GM21717 (cell line): ENCODE measurements at regions not wholly inside any gene's neighbourhood (a gene's known extent, or its start where the extent isn't known, plus 50 kb on each side); places are given as distances from the start of the nearest gene placed in this dataset.
"Not testable (repeated sequence)": the region's sequence is repeated elsewhere in the genome, so short reads cannot be mapped to it uniquely, and the experiment has no call there.

ENCODE experiments used
- ATAC-seq: cut with Tn5 transposase; IDR thresholded peaks from one replicate; pipeline ENCODE4 v1.9.1; 2021; ENCODE audit warnings: mild to moderate bottlenecking, moderate library complexity; ENCODE audit not compliant: unreplicated experiment

DNA sequence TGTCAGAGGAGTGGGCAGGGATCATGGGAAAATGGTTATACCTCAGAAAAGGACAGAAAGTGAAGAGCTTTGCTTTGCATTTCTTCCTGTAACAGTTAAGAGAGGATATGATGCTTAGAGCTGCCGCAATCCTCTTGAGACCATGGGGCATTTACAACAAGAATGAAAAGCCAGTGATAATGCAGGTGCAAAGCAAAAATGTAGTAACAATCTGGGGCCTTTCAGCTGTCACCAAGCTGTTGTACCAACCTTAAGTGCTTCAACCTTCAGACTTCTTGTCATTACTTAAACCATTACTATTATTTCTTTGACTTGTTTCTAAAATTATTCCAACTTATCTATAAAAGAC, 1337.6 kb downstream of the RPIA start:
- not testable (repeated sequence) for ATAC-seq

DNA sequence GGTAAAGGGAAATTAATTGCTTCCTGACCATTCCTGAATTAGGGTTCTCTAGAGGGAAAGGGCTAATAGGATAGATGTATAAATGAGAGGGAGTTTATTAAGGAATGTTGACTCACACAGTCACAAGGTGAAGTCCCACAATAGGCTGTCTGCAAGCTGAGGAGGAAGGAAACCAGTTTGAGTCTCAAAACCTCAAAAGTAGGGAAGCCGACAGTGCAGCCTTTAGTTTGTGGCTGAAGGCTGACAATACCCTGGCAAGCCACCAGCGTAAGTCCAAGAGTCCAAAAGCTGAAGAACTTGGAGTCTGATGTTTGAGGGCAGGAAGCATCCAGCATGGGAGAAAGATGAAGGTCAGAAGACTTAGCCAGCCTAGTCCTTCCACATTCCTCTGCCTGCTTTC, 1340.8 kb downstream of the RPIA start:
- ATAC-seq = not testable (repeated sequence)

DNA sequence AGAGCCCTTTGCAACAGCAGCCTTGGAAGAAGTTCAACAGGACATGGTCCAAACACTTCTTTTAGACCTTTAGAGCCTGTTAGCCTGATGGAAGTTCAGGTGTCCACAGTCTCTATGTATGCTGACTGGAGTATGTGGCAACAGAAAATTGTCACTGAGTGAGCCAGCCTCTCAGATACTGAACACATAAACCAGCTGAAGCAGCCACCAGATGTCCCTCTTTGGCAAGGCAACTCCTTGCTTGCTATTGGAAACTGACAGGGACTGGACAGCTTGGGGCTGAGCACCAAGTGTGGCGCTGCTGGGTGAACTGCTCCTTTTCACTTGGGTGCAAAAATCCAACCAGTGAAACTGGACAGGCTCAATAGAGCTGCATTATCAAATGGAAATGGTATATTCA, 1344.9 kb downstream of the RPIA start:
- not testable (repeated sequence) for ATAC-seq

DNA sequence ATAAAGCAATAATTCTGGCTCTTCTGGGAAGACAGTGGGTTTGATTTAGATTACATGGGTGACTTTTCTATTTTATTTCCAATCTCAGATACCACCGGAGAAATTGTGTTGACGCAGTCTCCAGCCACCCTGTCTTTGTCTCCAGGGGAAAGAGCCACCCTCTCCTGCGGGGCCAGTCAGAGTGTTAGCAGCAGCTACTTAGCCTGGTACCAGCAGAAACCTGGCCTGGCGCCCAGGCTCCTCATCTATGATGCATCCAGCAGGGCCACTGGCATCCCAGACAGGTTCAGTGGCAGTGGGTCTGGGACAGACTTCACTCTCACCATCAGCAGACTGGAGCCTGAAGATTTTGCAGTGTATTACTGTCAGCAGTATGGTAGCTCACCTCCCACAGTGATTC, 1347.6 kb downstream of the RPIA start:
- not testable (repeated sequence) for ATAC-seq

DNA sequence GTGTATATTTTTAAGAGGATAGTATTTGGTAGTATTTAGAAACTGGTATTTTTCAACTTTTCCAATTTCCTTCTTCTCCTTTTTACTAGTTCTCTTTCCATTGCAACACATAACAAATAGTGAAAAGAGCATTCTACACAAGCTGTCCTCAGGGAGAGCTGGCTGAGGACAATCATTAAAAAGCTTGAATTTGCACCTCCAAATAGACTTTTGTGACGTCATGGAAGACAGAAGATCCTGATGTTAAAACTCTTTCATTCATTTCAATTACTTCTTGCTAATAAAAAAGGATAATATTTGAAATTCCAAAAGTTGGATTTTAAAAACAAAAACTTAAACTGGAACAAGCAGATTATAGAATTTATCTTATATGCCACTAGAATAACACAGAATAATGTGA, 1356.3 kb downstream of the RPIA start:
- not testable (repeated sequence) for ATAC-seq

DNA sequence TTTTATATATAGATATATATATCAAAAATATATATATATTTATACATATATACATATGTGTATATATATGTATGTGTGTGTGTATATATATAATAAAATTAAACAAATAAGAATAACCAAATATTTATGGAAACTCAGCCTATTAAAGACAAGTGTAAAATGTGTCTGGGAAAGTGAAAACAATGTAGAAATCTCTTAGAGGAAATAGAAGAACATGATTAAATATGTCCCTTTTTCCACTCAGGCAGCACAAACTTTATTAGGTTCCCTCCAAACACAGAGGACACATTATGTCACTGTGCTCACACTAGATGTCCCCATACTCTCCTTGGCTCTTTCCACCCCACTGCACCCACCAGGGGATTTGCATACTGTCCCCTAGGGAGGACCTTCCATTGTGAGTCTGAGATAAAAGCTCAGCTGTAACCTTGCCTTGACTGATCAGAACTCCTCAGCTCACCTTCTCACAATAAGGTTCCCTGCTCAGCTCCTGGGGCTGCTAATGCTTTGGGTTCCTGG, 1360.7 kb downstream of the RPIA start:
- ATAC-seq = not testable (repeated sequence)

DNA sequence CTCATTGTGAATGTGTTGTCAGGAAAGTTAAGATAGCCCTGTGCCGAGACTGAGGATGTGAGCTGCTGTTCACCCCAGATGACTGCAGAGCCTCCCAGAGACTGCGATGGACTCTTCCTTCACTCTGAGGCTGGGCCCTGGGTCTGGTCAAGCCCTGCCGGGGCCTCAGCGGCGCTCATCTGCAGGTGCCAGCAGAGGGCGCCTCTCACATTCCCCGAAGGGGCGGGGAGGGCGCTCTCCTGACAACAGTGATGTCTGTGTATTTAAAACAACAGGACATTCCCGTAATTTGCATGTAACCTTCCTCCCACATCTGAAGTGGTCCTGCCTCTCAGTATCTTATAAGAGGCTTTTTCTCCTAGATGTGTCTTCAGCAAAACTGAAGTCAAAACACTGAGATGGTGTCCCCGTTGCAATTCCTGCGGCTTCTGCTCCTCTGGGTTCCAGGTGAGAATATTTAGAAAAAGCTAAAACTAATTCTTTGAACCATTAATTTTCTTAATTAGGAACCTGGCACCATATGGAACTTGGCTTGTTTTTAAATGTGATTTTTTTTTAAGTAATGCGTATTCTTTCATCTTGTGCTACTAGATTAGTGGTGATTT, 1377.9 kb downstream of the RPIA start:
- peak; percentile 76 for ATAC-seq

DNA sequence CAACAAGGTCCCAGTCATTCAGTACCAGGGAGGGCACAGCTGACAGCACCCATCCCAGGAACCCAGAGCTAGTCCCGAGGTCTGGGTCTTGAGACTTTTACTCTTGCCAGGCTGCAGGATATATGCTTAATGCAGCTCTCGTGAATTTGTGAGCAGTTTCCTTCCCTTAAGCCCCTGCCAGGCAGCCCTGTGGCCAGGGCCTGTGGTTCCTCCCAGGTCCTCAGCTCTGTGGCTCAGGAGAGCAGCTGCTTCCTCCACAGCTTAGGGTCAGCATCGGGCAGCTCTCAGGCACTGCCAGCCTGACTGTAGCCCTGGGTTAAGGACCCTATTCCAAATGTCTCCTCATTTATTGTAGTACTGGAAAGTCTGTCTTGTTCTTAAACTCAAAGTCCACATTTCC, 1384.8 kb downstream of the RPIA start:
- no peak for ATAC-seq

DNA sequence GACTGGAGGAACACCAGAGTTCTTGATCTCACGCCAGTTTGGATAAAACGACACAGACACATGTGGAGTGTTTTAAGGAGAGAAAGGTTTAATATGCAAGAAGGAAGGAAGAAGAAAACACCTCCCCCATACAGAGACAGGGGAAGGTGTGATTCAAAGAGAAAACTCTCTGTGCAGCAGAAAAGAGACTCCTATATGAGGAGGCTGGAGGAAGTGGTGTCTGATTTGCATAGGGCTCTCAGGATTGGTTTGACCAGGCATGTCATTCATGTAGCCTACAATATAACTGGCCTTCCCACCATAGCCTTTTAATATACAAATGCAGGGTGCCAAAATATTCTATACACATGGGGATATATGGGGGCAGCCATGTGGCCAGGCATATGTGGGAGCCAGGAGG, 1386.5 kb downstream of the RPIA start:
- no peak for ATAC-seq

DNA sequence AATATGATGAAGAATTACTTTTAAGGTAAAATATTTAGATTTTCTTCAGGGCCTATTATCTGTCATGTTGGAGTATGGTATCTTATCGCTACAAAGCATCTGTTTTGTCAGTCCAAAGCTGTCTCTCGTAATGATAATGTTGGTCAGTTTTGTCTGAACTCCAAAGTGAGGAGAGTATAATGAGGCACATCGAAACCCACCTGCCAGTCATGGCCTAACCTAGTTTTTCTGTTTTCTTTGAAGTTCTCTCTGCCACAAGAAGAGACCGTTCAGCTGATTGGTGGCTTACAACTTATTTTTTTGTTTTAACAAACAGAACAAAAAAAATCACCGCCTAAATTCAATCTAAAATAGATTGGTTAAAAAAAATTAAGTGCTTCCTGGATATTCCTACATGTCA, 1387.9 kb downstream of the RPIA start:
- ATAC-seq = no peak

DNA sequence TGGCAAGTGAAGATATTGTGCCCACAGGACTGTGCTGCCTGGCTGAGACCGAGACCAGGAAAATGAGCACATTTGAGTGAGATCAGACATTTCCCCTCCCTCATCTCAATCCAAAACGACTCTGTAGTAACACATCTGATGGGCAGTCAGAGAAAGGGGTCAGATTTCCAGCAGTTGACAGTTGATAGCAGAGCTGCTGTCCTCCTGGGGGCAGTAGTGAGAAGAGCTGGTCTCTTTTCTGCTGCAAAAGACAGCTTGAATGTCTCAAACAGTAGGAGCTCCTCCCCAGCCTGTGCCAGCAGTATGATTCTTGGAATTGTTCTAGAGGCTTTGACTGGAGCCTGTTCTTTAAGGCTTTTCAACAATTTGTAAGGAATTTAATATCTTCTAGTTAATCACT, 1396.3 kb downstream of the RPIA start:
- not testable (repeated sequence) for ATAC-seq

DNA sequence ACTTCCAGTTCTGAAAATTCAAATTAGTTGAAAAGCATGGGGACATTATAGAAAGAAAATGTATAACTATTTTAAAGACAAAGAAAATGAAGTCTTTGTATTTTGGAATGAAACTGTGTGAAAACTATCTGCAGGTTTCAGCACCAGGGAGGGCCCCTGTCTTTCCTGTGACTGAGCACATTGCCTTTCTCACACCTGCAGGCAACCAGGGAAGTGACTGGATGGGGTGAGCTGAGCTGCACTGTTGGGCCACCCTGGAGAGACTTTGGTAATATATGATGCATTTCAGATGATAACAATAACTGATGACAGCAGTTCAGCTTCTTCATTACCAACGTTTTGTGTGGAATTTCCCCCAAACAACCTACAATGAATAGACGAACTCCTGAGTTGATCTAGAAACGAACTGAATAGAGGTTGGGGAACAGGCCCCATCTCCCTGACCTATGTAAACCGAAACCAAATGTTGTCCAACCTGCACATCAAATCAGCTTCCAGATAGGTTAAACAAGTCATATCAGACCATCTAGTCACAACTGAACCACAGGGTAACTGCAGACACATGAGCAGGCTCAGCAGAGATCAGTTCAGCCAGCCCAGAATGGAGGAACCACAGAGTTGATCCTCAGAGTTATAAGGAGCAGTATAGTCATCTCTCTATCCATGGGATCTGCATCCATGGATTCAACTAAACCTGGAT, 1402.2 kb downstream of the RPIA start:
- not testable (repeated sequence) for ATAC-seq

DNA sequence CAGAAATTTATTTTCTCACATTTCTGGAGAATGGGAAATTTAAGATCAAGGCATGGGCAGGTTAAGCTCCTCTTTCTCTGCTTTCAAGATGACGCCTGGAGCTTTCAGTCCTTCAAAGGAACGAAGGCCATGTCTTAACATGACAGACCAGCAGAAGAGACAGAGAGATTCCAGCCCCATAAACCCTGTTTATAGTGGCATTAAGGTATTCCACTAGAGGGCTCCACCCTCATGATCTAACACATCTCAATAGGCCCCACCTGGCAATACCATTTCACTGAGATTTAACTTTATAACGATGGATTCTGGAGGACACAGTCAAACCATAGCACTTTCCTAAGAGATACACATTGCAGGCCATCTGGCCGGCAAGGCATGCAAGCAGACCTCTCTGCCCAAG, 1406.1 kb downstream of the RPIA start:
- ATAC-seq = not testable (repeated sequence)

DNA sequence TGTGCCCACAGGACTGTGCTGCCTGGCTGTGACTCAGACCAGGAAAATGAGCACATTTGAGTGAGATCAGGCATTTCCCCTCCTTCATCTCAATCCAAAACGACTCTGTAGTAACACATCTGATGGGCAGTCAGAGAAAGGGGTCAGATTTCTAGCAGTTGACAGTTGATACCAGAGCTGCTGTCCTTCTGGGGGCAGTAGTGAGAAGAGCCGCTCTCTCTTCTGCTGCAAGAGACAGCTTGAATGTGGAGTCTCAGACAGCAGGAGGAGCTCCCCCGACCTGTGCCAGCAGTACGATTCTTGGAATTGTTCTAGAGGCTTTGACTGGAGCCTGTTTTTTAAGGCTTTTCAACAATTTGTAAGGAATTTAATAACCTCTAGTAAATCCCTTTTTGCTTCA, 1413.7 kb downstream of the RPIA start:
- ATAC-seq = not testable (repeated sequence)

DNA sequence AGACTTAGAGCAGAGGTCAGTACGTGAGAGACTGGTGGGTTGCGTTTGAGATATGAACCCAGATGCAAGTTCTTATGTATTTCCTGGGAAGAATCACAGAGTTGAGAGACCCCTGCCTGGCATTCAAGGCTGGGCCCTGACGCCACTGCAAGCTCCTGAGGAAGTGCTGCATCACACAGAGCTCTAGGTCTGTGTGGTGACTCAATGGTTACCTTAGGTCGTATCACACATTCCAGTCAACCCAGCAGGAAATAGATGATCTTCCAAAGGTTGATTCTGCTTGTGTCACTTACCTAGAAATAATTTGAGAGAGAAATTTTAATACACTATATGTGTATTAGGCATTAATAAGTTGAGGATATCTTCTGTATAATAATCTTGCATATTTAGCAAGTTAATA, 1431.9 kb downstream of the RPIA start:
- not testable (repeated sequence) for ATAC-seq

DNA sequence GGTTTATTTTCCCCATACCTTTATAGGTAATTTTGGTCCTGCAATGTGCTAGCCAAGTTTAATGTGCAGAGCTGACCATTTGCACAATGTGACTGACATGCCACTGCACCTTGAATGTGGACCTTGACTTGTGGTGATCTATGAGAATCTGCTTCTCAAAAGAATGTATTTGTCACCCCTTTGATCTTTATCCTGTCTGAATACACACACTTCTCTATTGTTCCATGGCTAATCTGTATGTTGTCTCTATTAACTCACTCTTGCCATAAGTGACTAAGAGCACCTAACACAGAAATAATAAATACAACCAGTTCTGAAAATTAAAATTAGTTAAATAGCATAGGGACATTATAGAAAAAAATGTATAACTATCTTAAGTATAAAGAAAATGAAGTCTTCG, 1447.6 kb downstream of the RPIA start:
- not testable (repeated sequence) for ATAC-seq

DNA sequence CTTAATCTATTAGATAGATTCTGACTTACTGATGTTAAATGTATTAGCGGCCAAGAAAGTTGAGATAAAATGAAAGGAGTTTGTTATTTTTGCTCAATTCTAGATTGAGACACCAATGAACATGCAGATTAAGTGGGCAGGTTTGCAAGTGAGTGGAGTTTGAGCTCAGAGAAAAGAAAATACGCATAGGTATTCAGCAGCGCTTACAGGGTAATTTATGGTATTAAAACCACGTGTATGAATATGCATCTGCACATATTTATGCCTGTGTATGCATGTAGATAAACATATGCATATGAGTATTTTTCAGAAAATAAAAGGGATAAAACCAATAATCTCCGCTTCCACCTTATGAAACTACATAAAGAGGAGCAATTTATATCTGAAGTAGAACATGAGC, 1450.1 kb downstream of the RPIA start:
- not testable (repeated sequence) for ATAC-seq

DNA sequence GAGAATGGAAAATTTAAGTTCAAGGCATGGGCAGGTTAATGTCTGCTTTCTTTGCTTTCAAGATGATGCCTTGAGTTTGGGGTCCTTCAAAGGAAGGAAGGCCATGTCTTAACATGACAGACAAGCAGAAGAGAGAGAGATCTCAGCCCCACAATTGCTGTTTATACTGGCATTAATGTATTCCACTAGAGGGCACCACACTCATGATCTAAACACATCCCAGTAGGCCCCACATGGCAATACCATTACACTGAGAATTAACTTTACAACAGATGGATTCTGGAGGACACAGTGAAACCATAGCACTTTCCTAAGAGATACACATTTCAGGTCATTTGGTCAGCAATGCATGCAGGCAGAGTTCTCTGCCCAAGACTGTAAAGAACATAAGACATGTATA, 1460.3 kb downstream of the RPIA start:
- ATAC-seq = not testable (repeated sequence)

DNA sequence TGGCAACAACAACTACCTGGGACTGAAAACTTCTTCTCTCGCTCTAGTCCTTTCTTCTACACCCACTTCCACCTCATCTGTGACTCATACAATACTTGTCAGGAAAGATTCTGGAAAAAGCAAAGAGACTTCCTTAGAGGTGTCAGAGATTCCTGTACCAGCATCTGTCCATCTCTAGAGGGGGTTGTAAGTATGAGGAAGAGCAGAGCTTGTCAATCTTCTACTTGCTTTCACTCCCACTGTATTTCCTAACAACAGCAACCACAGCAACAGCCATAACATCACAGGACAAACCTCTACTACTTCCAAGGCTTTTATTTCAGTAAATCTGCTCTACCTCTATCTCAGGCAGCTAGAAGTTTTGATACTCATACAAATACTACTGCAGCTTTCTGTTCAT, 1479.5 kb downstream of the RPIA start:
- not testable (repeated sequence) for ATAC-seq

DNA sequence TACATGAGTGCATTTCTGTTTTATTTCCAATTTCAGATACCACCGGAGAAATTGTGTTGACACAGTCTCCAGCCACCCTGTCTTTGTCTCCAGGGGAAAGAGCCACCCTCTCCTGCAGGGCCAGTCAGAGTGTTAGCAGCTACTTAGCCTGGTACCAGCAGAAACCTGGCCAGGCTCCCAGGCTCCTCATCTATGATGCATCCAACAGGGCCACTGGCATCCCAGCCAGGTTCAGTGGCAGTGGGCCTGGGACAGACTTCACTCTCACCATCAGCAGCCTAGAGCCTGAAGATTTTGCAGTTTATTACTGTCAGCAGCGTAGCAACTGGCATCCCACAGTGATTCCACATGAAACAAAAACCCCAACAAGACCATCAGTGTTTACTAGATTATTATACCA, 1481.6 kb downstream of the RPIA start:
- ATAC-seq = not testable (repeated sequence)

DNA sequence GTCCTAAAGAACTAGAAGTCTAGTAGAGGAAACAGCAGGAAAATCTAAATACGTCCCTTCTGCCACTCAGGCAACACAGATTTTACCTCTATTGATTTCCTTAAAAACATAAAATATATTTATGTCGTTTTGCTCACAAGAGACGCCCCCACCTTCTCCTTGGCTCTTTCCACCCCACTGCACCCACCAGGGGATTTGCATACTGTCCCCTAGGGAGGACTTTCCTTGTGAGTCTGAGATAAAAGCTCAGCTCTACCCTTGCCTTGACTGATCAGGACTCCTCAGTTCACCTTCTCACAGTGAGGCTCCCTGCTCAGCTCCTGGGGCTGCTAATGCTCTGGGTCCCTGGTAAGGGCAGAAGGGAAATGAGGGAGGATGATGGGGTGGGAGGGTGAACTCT, 1488.1 kb downstream of the RPIA start:
- ATAC-seq = not testable (repeated sequence)

DNA sequence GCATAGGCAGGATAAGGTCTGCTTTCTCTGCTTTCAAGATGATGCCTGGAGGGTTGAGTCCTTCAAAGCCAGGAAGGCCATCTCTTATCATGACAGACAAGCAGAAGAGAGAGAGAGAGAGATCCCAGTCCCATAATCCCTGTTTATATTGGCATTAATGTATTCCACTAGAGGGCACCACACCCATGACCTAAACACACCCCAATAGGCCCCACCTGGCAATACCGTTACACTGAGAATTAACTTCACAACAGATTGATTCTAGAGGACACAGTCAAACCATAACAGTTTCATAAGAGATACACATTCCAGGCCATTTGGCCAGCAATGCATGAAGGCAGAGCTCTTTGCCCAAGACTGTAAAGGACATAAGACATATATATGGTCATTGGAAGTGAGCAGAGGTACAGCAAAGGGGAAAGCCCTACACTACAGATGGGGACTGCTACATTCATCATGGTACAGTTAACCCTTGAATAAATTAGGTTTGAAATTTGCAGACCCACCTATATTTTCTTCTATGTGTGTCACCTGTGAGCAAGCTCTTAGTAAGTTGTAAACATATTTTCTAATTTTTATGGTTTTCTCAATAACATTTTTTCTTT, 1516.1 kb downstream of the RPIA start:
- ATAC-seq = peak; percentile 73
